Body of pancreas (tissue), 4 donors: ENCODE measurements at regions not wholly inside any gene's neighbourhood (a gene's known extent, or its start where the extent isn't known, plus 50 kb on each side); places are given as distances from the start of the nearest gene placed in this dataset.
"Not testable (repeated sequence)": the region's sequence is repeated elsewhere in the genome, so short reads cannot be mapped to it uniquely, and the experiment has no call there.

ENCODE experiments used
- ATAC-seq: fragments of 150-250 bp; one replicate; pipeline ENCODE4 v1.9.1; 2016
- DNase-seq, 4 donors: peaks; one replicate each; pipeline ENCODE4 v3.0.0-alpha.2; 2019
- H3K27ac ChIP-seq, 4 donors: fragments of 200-600 bp; sonication (generic); 1 replicate in 3 of 4; 2 replicates in 1 of 4; pipeline versions ENCODE4 v1.5.1 to v1.6.1; 2016 to 2019; ENCODE audit warnings: mild to moderate bottlenecking in 1 of 4, mixed read lengths in 1 of 4, moderate library complexity in 1 of 4
- H3K27me3 ChIP-seq, 2 donors: fragments of 200-600 bp; sonication (generic); one replicate each; pipeline ENCODE4 v1.6.0; 2016; ENCODE audit warnings: mild to moderate bottlenecking in 1 of 2
- H3K36me3 ChIP-seq, 2 donors: fragments of 200-600 bp; sonication (generic); replicated peaks in 1 of 2; 2 replicates each; pipeline ENCODE4 v1.5.1; 2016; ENCODE audit warnings: low read depth in 2 of 2; ENCODE audit not compliant: insufficient read depth in 1 of 2
- H3K4me1 ChIP-seq: fragments of 200-600 bp; sonication (generic); one replicate; pipeline ENCODE4 v1.6.0; 2016
- H3K4me3 ChIP-seq, 2 donors: fragments of 200-600 bp; sonication (generic); 1 replicate in 1 of 2; 2 replicates in 1 of 2; pipeline ENCODE4 v1.5.1; 2016 to 2019
- H3K9me3 ChIP-seq, 3 donors: fragments of 200-600 bp; sonication (generic); 1 replicate in 2 of 3; 2 replicates in 1 of 3; pipeline ENCODE4 v1.5.1; 2016
- CTCF ChIP-seq, 7 experiments: fragments of 450-650 bp in 4 of 7; fragments of 200-600 bp in 3 of 7; sonication (generic) in 3 of 7; IDR thresholded peaks; one replicate each; pipeline ENCODE4 v1.5.1; 2016 to 2019; ENCODE audit warnings: antibody characterized with exemption in 7 of 7
- POLR2A ChIP-seq, 3 donors: fragments of 450-650 bp; IDR thresholded peaks; one replicate each; pipeline ENCODE4 v1.6.1; 2016; ENCODE audit warnings: antibody characterized with exemption in 3 of 3, mild to moderate bottlenecking in 2 of 3
- WGBS, 2 donors: methylation state at CpG; one replicate each; pipeline ENCODE4 v1.1.5; 2017; 5-methylcytosine and 5-hydroxymethylcytosine counted together
- intact Hi-C: fragments of 100-400 bp; cut with DNase I; formaldehyde crosslinking; loops from one replicate; pipeline ENCODE4 v1.15.1; 2023

- no peaks in the 10 kb centered on the region for H3K36me3 ChIP-seq
- no peaks in the 10 kb centered on the region for H3K9me3 ChIP-seq
- intact Hi-C loops = no loop called here
- H3K4me1 ChIP-seq = no peaks in the 10 kb centered on the region
- DNase-seq (peak in 1 of 4 donors; percentile 34), ATAC-seq (no peak)
- H3K27me3 ChIP-seq = no peaks in the 10 kb centered on the region
- 54 to 58% methylated on average over 5 of the region's 5 CpGs for WGBS, 2 donors
- no peak overlapping the region for H3K4me3 ChIP-seq
- H3K27ac ChIP-seq = no peak overlapping the region
- no peak for TF ChIP-seq CTCF (IDR thresholded peaks at IDR 0.05)
- no peak for TF ChIP-seq POLR2A (IDR thresholded peaks at IDR 0.05)
Measured at GRCh38 chr4:189804894-189805293, 135.8 kb upstream of the FRG1 start.

- Histone ChIP-seq H3K4me3 (no peak overlapping the region), H3K9me3 (no peaks in the 10 kb centered on the region), H3K27me3 (no peaks in the 10 kb centered on the region), H3K27ac (no peak overlapping the region), H3K36me3 (no peaks in the 10 kb centered on the region), H3K4me1 (no peaks in the 10 kb centered on the region)
- intact Hi-C loops = no loop called here
- ATAC-seq (no peak), DNase-seq (no peak)
- TF ChIP-seq CTCF (IDR thresholded peaks at IDR 0.05) (no peak), POLR2A (IDR thresholded peaks at IDR 0.05) (no peak)
- WGBS, 2 donors = 68 to 79% methylated on average over 6 of the region's 6 CpGs
Measured at GRCh38 chr4:189806506-189806905, 134.2 kb upstream of the FRG1 start.

- TF ChIP-seq POLR2A (IDR thresholded peaks at IDR 0.05) = no peak
- TF ChIP-seq CTCF (IDR thresholded peaks at IDR 0.05) = no peak
- intact Hi-C loops = no loop called here
- Histone ChIP-seq H3K36me3 (no peaks in the 10 kb centered on the region), H3K27me3 (no peaks in the 10 kb centered on the region), H3K4me3 (no peak overlapping the region), H3K27ac (no peak overlapping the region), H3K4me1 (no peaks in the 10 kb centered on the region), H3K9me3 (no peaks in the 10 kb centered on the region)
- ATAC-seq (no peak), DNase-seq (no peak)
- WGBS, 2 donors = 84 to 85% methylated on average over 9 to 31 of the region's 35 CpGs
Measured at GRCh38 chr4:189807031-189807430, 133.6 kb upstream of the FRG1 start.

- ATAC-seq (no peak), DNase-seq (no peak)
- no peaks in the 10 kb centered on the region for H3K27me3 ChIP-seq
- TF ChIP-seq CTCF (IDR thresholded peaks at IDR 0.05) (no peak), POLR2A (IDR thresholded peaks at IDR 0.05) (no peak)
- intact Hi-C loops = no loop called here
- no peak overlapping the region for H3K4me3 ChIP-seq
- H3K27ac ChIP-seq = no peak overlapping the region
- no peaks in the 10 kb centered on the region for H3K36me3 ChIP-seq
- H3K9me3 ChIP-seq = no peaks in the 10 kb centered on the region
- 89 to 94% methylated on average over 5 of the region's 5 CpGs for WGBS, 2 donors
- H3K4me1 ChIP-seq = no peaks in the 10 kb centered on the region
Measured at GRCh38 chr4:189809241-189809735, 131.4 kb upstream of the FRG1 start.

GRCh38 chr4:189809839-189810238 lies 130.8 kb upstream of the FRG1 start:
- 78 to 82% methylated on average over 9 of the region's 9 CpGs for WGBS, 2 donors
- ATAC-seq = no peak
- H3K36me3 ChIP-seq = no peaks in the 10 kb centered on the region
- H3K9me3 ChIP-seq = no peaks in the 10 kb centered on the region
- no peak for DNase-seq
- intact Hi-C loops = no loop called here
- no peak overlapping the region for H3K4me3 ChIP-seq
- H3K27me3 ChIP-seq = no peaks in the 10 kb centered on the region
- no peaks in the 10 kb centered on the region for H3K4me1 ChIP-seq
- TF ChIP-seq CTCF (IDR thresholded peaks at IDR 0.05) (no peak), POLR2A (IDR thresholded peaks at IDR 0.05) (no peak)
- no peak overlapping the region for H3K27ac ChIP-seq

- H3K27ac ChIP-seq, intact Hi-C loops, ATAC-seq, H3K4me1 ChIP-seq, H3K27me3 ChIP-seq, H3K9me3 ChIP-seq, H3K36me3 ChIP-seq, H3K4me3 ChIP-seq: not testable (repeated sequence)
- WGBS, 2 donors = 40 to 73% methylated on average over 13 to 35 of the region's 75 CpGs
- DNase-seq = peak in 2 of 4 donors; percentile 19 to 26
Measured at GRCh38 chr4:189810318-189811181, 130.1 kb upstream of the FRG1 start.
